DND-41 (cell line): ENCODE measurements at regions not wholly inside any gene's neighbourhood (a gene's known extent, or its start where the extent isn't known, plus 50 kb on each side); places are given as distances from the start of the nearest gene placed in this dataset.

Experiments
- ATAC-seq: fragments of 200-7000 bp; cut with Tn5 transposase; 3 replicates; pipeline ENCODE4 v1.9.1; 2021; ENCODE audit warnings: low read depth; ENCODE audit not compliant: insufficient read depth
- DNase-seq: peaks from one replicate; pipeline ENCODE4 v3.0.0-alpha.2; 2020
- H2AFZ ChIP-seq: 2 replicates; pipeline ENCODE4 v1.6.0; 2012; ENCODE audit warnings: low read depth, low read length
- H3K27ac ChIP-seq: 2 replicates; pipeline ENCODE4 v1.5.1; 2012; ENCODE audit warnings: low read length, inconsistent platforms
- H3K27me3 ChIP-seq: fragments of 200-600 bp; sonication (generic); 2 replicates; pipeline ENCODE4 v1.6.0; 2012; ENCODE audit warnings: low read length, mild to moderate bottlenecking, inconsistent platforms; ENCODE audit not compliant: insufficient read depth, poor library complexity
- H3K36me3 ChIP-seq: 2 replicates; pipeline ENCODE4 v1.5.1; 2012; ENCODE audit warnings: low read length, inconsistent platforms; ENCODE audit not compliant: insufficient read depth
- H3K4me1 ChIP-seq: 2 replicates; pipeline ENCODE4 v1.5.1; 2012; ENCODE audit warnings: mild to moderate bottlenecking, low read length; ENCODE audit not compliant: insufficient read depth
- H3K4me2 ChIP-seq: 2 replicates; pipeline ENCODE4 v1.6.0; 2012; ENCODE audit warnings: mild to moderate bottlenecking, moderate library complexity, low read length, inconsistent platforms; ENCODE audit not compliant: insufficient read depth
- H3K4me3 ChIP-seq, 2 experiments: fragments of 200-600 bp in 1 of 2; shearing (Covaris generic) in 1 of 2; 2 replicates each; pipeline ENCODE4 v1.5.1; 2012 to 2016; ENCODE audit warnings: inconsistent platforms in 2 of 2, low read length in 2 of 2, mild to moderate bottlenecking in 2 of 2, low read depth in 1 of 2, moderate library complexity in 1 of 2
- H3K79me2 ChIP-seq: 2 replicates; pipeline ENCODE4 v1.6.0; 2012; ENCODE audit warnings: low read length, inconsistent platforms; ENCODE audit not compliant: insufficient read depth
- H3K9ac ChIP-seq: 2 replicates; pipeline ENCODE4 v1.6.0; 2012; ENCODE audit warnings: low read depth, mild to moderate bottlenecking, inconsistent platforms, low read length, moderate library complexity
- H3K9me3 ChIP-seq: 2 replicates; pipeline ENCODE4 v1.5.1; 2012; ENCODE audit warnings: low read length, moderate library complexity, mild to moderate bottlenecking, inconsistent platforms; ENCODE audit not compliant: insufficient read depth, severe bottlenecking
- H4K20me1 ChIP-seq: 2 replicates; pipeline ENCODE4 v1.6.0; 2012; ENCODE audit warnings: low read length; ENCODE audit not compliant: insufficient read depth
- EZH2 ChIP-seq: IDR thresholded peaks from 3 replicates; pipeline ENCODE4 v1.6.1; 2012; ENCODE audit warnings: borderline replicate concordance, low read depth, mild to moderate bottlenecking, moderate library complexity, low read length, inconsistent platforms; ENCODE audit not compliant: severe bottlenecking
- TF ChIP-seq, protein P1 (sequence below): IDR thresholded peaks from 2 replicates; pipeline ENCODE4 v1.5.1; 2012; ENCODE audit warnings: borderline replicate concordance, low read length, moderate library complexity, mild to moderate bottlenecking; ENCODE audit not compliant: poor library complexity, severe bottlenecking; ENCODE audit errors: extremely low read depth

DNA sequence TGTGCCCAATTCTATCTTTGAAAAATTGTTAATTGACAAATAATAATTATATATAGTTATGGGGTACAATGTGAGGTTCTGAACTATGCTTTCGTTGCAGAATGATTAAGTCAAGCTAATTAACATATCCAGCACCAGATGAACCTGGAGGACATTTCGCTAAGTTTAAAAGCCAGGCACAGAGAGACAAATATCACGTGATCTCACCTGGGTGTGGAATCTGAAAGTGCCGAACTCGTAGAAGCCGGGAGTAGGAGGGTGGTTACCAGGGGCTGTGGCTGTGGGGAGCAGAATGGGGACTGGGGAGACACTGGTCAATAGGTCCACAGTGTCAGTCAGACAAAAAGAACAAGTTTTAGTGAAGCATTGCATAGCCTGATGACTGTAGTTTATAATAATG, 332.9 kb upstream of the SHH start:
- no peak overlapping the region for H2AFZ ChIP-seq
- H3K27ac ChIP-seq = no peak overlapping the region
- H4K20me1 ChIP-seq = no peaks in the 10 kb centered on the region; the same call in 1 of the 2 replicates
- DNase-seq = no peak
- TF ChIP-seq, protein P1, sequence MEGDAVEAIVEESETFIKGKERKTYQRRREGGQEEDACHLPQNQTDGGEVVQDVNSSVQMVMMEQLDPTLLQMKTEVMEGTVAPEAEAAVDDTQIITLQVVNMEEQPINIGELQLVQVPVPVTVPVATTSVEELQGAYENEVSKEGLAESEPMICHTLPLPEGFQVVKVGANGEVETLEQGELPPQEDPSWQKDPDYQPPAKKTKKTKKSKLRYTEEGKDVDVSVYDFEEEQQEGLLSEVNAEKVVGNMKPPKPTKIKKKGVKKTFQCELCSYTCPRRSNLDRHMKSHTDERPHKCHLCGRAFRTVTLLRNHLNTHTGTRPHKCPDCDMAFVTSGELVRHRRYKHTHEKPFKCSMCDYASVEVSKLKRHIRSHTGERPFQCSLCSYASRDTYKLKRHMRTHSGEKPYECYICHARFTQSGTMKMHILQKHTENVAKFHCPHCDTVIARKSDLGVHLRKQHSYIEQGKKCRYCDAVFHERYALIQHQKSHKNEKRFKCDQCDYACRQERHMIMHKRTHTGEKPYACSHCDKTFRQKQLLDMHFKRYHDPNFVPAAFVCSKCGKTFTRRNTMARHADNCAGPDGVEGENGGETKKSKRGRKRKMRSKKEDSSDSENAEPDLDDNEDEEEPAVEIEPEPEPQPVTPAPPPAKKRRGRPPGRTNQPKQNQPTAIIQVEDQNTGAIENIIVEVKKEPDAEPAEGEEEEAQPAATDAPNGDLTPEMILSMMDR = no peak
- no peak for TF ChIP-seq EZH2
- no peak overlapping the region for H3K4me3 ChIP-seq
- ATAC-seq = no peak
- H3K4me1 ChIP-seq = no peaks in the 10 kb centered on the region
- no peak overlapping the region for H3K4me2 ChIP-seq
- H3K9ac ChIP-seq = no peak overlapping the region
- no peaks in the 10 kb centered on the region for H3K9me3 ChIP-seq
- peaks cover 8% of the 10 kb centered on the region for H3K27me3 ChIP-seq
- no peaks in the 10 kb centered on the region for H3K79me2 ChIP-seq
- no peaks in the 10 kb centered on the region for H3K36me3 ChIP-seq

DNA sequence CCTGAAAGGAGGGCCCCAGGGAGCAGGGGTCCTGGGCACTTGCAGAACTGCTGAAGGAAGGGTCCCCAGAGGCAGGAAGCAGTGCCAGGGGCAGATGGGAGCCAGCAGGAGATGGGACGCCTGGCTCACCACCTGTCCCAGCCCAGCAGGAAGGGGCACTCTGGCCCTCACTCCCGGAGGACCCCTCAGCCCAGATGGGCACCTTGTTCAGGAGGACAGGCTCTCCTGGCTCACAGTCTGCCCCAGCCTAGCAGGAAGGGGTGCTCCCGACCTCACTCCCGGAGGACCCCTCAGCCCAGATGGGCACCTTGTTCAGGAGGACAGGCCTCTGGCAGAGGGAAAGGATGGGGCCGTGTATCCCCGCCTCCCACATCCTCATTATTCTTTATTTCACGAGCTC, 331.4 kb upstream of the SHH start:
- H4K20me1 ChIP-seq = no peaks in the 10 kb centered on the region; the same call in 1 of the 2 replicates
- no peak for TF ChIP-seq EZH2
- TF ChIP-seq, protein P1 = no peak
- no peak overlapping the region for H3K27ac ChIP-seq
- no peaks in the 10 kb centered on the region for H3K4me1 ChIP-seq
- no peaks in the 10 kb centered on the region for H3K79me2 ChIP-seq
- ATAC-seq = no peak
- no peaks in the 10 kb centered on the region for H3K36me3 ChIP-seq
- no peak overlapping the region for H3K4me3 ChIP-seq
- no peak overlapping the region for H3K9ac ChIP-seq
- no peak overlapping the region for H2AFZ ChIP-seq
- H3K9me3 ChIP-seq = no peaks in the 10 kb centered on the region
- DNase-seq = no peak
- peaks cover 15% of the 10 kb centered on the region for H3K27me3 ChIP-seq
- no peak overlapping the region for H3K4me2 ChIP-seq

DNA sequence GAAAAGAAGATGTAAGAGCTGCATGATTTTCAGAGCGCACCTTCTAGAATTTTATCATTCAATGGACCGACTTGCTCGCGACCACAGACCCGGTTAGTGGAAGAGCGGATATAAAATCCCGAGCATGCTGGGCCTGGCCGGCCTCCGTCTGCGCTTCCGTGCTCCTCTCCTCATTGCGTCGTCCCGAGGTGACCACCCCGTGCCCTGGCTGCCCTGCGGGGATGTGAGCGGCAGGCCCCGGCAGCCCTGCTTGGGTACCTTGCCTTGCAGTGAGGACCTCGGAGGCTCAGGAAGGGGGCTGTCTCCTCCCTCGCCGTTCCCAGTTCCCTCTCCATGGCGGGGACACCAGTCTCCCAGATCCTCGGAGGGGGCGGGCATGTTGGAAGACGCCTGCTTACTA, 330.9 kb upstream of the SHH start:
- TF ChIP-seq EZH2 = no peak
- Histone ChIP-seq H2AFZ (no peak overlapping the region), H3K36me3 (no peaks in the 10 kb centered on the region), H3K4me1 (no peaks in the 10 kb centered on the region), H3K9ac (no peak overlapping the region), H3K27me3 (peaks cover 15% of the 10 kb centered on the region), H3K4me3 (no peak overlapping the region), H3K9me3 (no peaks in the 10 kb centered on the region), H3K27ac (no peak overlapping the region), H3K79me2 (no peaks in the 10 kb centered on the region), H4K20me1 (no peaks in the 10 kb centered on the region; the same call in 1 of the 2 replicates), H3K4me2 (no peak overlapping the region)
- ATAC-seq (no peak), DNase-seq (no peak)

DNA sequence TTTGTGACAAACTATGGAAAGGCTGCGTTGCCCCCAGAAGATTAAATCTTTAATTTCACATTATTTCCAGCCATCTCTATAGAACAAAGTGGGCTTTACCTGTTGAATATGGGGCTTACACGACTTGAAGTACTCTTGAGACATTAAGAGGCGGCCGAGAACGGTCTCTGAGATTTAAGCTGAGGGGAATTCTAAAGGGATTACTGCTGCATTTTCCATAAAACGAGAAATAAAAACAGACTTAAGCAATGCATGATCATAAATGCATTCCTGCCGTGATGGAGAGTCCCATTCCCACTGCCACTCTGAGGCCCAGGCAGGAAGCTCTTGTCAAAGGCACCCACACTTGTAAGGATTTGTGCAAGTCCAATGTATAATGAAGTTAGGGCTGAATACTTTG, 329.7 kb upstream of the SHH start:
- Histone ChIP-seq H3K79me2 (no peaks in the 10 kb centered on the region), H3K9ac (no peak overlapping the region), H3K9me3 (no peaks in the 10 kb centered on the region), H4K20me1 (no peaks in the 10 kb centered on the region; the same call in 1 of the 2 replicates), H3K4me1 (no peaks in the 10 kb centered on the region), H3K36me3 (no peaks in the 10 kb centered on the region), H3K27me3 (peaks cover 15% of the 10 kb centered on the region), H3K27ac (no peak overlapping the region), H3K4me2 (no peak overlapping the region), H2AFZ (no peak overlapping the region), H3K4me3 (no peak overlapping the region)
- TF ChIP-seq EZH2 = no peak
- TF ChIP-seq, protein P1 = no peak
- ATAC-seq (no peak), DNase-seq (no peak)
